ENCODE measurements at regions not wholly inside any gene's neighbourhood (a gene's known extent, or its start where the extent isn't known, plus 50 kb on each side); places are given as distances from the start of the nearest gene placed in this dataset.

DNA sequence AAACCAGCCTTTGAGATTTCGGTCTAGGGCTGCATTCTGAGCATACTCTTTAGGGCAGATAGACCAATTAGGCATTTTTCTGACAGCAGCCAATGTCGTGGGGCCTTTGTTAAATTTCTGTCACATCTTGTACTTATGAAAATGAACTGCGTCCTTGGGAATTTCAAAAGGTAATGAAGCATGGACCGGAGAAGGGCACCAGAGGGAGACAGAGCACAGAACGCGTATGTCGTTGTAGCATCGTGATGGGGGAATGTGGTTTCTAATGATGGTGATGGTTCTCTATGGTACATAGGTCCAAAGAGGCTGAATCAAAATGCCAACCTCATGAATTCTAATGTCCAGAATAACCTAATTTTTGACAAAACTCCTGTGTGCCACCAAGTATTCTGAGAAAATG is 483.9 kb upstream of the CRIM1 start:
- Histone ChIP-seq H3K36me3 (no peaks in the 10 kb centered on the region), H3K4me3 (no peak overlapping the region), H3K4me1 (no peaks in the 10 kb centered on the region), H3K27ac (no peak overlapping the region), H3K27me3 (no peaks in the 10 kb centered on the region), H3K9me3 (no peaks in the 10 kb centered on the region)
- ATAC-seq: no peak
- WGBS (ENCODE audit: insufficient coverage, low coverage, low lambda C conversion rate, missing lambda C conversion rate): 69% methylated on average over 8 of the region's 8 CpGs
- no peak for TF ChIP-seq POLR2A (IDR thresholded peaks at IDR 0.05)
- TF ChIP-seq, protein P1, sequence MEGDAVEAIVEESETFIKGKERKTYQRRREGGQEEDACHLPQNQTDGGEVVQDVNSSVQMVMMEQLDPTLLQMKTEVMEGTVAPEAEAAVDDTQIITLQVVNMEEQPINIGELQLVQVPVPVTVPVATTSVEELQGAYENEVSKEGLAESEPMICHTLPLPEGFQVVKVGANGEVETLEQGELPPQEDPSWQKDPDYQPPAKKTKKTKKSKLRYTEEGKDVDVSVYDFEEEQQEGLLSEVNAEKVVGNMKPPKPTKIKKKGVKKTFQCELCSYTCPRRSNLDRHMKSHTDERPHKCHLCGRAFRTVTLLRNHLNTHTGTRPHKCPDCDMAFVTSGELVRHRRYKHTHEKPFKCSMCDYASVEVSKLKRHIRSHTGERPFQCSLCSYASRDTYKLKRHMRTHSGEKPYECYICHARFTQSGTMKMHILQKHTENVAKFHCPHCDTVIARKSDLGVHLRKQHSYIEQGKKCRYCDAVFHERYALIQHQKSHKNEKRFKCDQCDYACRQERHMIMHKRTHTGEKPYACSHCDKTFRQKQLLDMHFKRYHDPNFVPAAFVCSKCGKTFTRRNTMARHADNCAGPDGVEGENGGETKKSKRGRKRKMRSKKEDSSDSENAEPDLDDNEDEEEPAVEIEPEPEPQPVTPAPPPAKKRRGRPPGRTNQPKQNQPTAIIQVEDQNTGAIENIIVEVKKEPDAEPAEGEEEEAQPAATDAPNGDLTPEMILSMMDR (IDR thresholded peaks at IDR 0.05): no peak
- no peak for DNase-seq
- intact Hi-C loops (cut with DNase I): no loop called here

DNA sequence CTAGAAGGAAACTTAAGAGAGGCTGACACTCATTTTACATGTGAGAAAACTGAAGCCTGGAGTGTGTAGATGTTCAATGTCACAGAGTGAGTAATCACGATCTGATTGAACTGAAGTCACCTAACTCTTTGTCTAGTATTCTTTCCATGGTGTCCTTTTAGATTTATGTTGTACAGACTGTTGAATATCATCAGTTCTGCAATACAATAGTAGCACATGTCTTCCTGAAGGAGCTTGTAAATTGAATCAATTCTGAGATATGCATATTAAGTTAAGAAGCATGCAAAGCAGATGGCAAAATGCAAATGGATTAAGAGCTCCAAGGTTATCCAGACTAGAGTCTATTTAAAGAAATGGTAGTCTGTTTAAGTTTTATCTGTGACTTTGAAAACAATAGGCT is 484.9 kb upstream of the CRIM1 start:
- ATAC-seq: no peak
- Histone ChIP-seq H3K27ac (no peak overlapping the region), H3K9me3 (no peaks in the 10 kb centered on the region), H3K36me3 (no peaks in the 10 kb centered on the region), H3K27me3 (no peaks in the 10 kb centered on the region), H3K4me3 (no peak overlapping the region), H3K4me1 (no peaks in the 10 kb centered on the region)
- no peak for DNase-seq
- WGBS (ENCODE audit: insufficient coverage, low coverage, low lambda C conversion rate, missing lambda C conversion rate): 18% methylated on average over 1 of the region's 1 CpG
- intact Hi-C loops (cut with DNase I): no loop called here
- TF ChIP-seq, protein P1 (IDR thresholded peaks at IDR 0.05): no peak
- TF ChIP-seq POLR2A (IDR thresholded peaks at IDR 0.05): no peak

DNA sequence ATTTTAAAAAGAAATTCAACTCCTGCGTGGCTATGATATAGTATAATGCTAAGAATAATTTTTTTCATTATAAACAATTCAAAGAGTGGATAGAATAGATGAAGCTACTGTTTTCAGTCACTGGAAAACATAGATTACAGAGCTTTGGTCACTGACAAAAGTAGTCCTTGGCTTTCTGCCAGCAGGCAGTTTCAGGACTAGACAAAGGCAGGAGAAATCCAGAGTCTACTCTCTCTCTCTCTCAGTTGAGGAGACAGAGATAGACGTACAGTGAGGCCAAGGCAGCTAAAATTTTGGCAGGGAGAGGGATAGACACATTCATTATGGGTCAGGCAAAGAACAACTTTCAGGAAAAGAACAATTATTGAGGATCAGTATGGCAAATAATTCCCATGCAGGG is 491.4 kb upstream of the CRIM1 start:
- DNase-seq: no peak
- Histone ChIP-seq H3K9me3 (no peaks in the 10 kb centered on the region), H3K4me3 (no peak overlapping the region), H3K27ac (no peak overlapping the region), H3K36me3 (no peaks in the 10 kb centered on the region), H3K27me3 (no peaks in the 10 kb centered on the region), H3K4me1 (no peaks in the 10 kb centered on the region)
- TF ChIP-seq, protein P1 (IDR thresholded peaks at IDR 0.05): no peak
- TF ChIP-seq POLR2A (IDR thresholded peaks at IDR 0.05): no peak
- intact Hi-C loops (cut with DNase I): no loop called here
- no peak for ATAC-seq
- 20% methylated on average over 2 of the region's 2 CpGs for WGBS (ENCODE audit: insufficient coverage, low coverage, low lambda C conversion rate, missing lambda C conversion rate)

DNA sequence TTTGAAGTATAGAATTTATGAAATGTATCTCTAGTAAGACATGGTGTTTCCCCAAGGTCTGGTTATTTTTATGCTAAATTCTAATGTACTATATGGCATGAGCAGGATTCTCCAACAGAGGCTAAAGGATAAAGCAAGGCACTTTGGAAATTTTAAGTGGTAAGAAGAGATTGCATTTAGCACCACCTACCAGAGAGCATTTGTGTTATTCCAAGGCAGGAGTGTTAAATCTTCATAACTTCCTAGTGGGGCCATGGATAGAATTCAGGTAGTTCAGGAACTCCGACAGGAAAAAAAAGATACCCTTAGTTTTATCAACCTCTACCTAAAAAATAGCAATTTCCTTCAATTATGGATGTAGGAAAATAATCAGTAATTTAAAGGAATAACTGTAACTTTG is 497.4 kb upstream of the CRIM1 start:
- no peaks in the 10 kb centered on the region for H3K27me3 ChIP-seq
- H3K4me1 ChIP-seq: no peaks in the 10 kb centered on the region
- intact Hi-C loops (cut with DNase I): no loop called here
- DNase-seq: no peak
- H3K36me3 ChIP-seq: no peaks in the 10 kb centered on the region
- no peak overlapping the region for H3K27ac ChIP-seq
- no peak for TF ChIP-seq POLR2A (IDR thresholded peaks at IDR 0.05)
- TF ChIP-seq, protein P1 (IDR thresholded peaks at IDR 0.05): peak in 1 of 4 donors; percentile 23
- ATAC-seq: no peak
- H3K9me3 ChIP-seq: no peaks in the 10 kb centered on the region
- no peak overlapping the region for H3K4me3 ChIP-seq
- 29% methylated on average over 1 of the region's 1 CpG for WGBS (ENCODE audit: insufficient coverage, low coverage, low lambda C conversion rate, missing lambda C conversion rate)

DNA sequence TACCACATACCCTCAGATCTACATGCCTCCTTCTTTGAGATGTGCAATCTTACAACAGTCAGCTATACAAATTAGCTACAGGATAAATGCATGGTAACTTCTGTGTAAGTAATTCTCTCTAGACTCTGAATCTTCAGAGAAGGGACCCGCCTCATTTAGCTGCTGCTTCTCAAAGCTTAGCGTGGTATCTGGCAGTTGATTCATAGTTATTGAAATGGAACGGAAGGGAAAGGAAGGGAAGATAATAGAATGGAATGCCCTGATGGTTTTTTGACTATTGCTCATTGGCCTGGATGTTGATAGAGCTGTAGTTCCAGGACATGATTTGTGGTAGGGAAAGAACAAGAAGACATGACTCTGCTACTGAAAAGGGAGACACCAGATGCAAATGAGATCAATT is 498.1 kb upstream of the CRIM1 start:
- DNase-seq: no peak
- no peaks in the 10 kb centered on the region for H3K36me3 ChIP-seq
- no peak for ATAC-seq
- no peak for TF ChIP-seq POLR2A (IDR thresholded peaks at IDR 0.05)
- TF ChIP-seq, protein P1 (IDR thresholded peaks at IDR 0.05): no peak
- no peaks in the 10 kb centered on the region for H3K27me3 ChIP-seq
- no peak overlapping the region for H3K4me3 ChIP-seq
- no peaks in the 10 kb centered on the region for H3K4me1 ChIP-seq
- H3K9me3 ChIP-seq: no peaks in the 10 kb centered on the region
- H3K27ac ChIP-seq: no peak overlapping the region
- intact Hi-C loops (cut with DNase I): no loop called here
- 50% methylated on average over 3 of the region's 3 CpGs for WGBS (ENCODE audit: insufficient coverage, low coverage, low lambda C conversion rate, missing lambda C conversion rate)

All from right lobe of liver (tissue), 6 donors.